ENCODE measurements at regions not wholly inside any gene's neighbourhood (a gene's known extent, or its start where the extent isn't known, plus 50 kb on each side); places are given as distances from the start of the nearest gene placed in this dataset.

- TF ChIP-seq POLR2AphosphoS5 (IDR thresholded peaks at IDR 0.05) (no peak), CTCF (IDR thresholded peaks at IDR 0.05) (no peak), POLR2A (IDR thresholded peaks at IDR 0.05) (no peak), EP300 (IDR thresholded peaks at IDR 0.05) (no peak)
These were observed 120.5 kb upstream of the ZC3H12A start for GRCh38 chr1:37353871-37354270.
